Mesenchymal stem cell (in vitro differentiated cells and primary cell): ENCODE measurements at regions not wholly inside any gene's neighbourhood (a gene's known extent, or its start where the extent isn't known, plus 50 kb on each side); places are given as distances from the start of the nearest gene placed in this dataset.
A peak's percentile ranks its signal among the peaks of the same experiment; 100 is the strongest.
"Not testable (repeated sequence)": the region's sequence is repeated elsewhere in the genome, so short reads cannot be mapped to it uniquely, and the experiment has no call there.

Experiments
- DNase-seq: peaks from one replicate; pipeline ENCODE4 v3.0.0-alpha.2; 2013
- H2AFZ ChIP-seq: one replicate; pipeline ENCODE4 v1.6.1; 2013; ENCODE audit warnings: low read depth, mild to moderate bottlenecking, control low read depth, inconsistent platforms, low read length, moderate library complexity
- H2AK5ac ChIP-seq: 2 replicates; pipeline ENCODE4 v1.6.1; 2013; ENCODE audit warnings: low read length, moderate library complexity, mild to moderate bottlenecking, inconsistent platforms; ENCODE audit not compliant: severe bottlenecking
- H2BK120ac ChIP-seq: one replicate; pipeline ENCODE4 v1.6.1; 2013; ENCODE audit warnings: low read depth, mild to moderate bottlenecking, inconsistent platforms, low read length, moderate library complexity
- H2BK12ac ChIP-seq, 2 experiments: one replicate each; pipeline ENCODE4 v1.6.1; 2013; ENCODE audit warnings: inconsistent platforms in 2 of 2, low read length in 2 of 2, mild to moderate bottlenecking in 2 of 2, moderate library complexity in 2 of 2, control low read depth in 1 of 2
- H2BK15ac ChIP-seq: one replicate; pipeline ENCODE4 v1.6.1; 2013; ENCODE audit warnings: mild to moderate bottlenecking, low read depth, inconsistent platforms; ENCODE audit not compliant: poor library complexity, severe bottlenecking
- H2BK5ac ChIP-seq: 2 replicates; pipeline ENCODE4 v1.6.1; 2013; ENCODE audit warnings: low read depth, mild to moderate bottlenecking, low read length, control low read depth, inconsistent platforms; ENCODE audit not compliant: poor library complexity, severe bottlenecking
- H3K14ac ChIP-seq, 2 experiments: one replicate each; pipeline ENCODE4 v1.6.1; 2013; ENCODE audit warnings: inconsistent platforms in 2 of 2, low read length in 2 of 2, control low read depth in 1 of 2, mild to moderate bottlenecking in 1 of 2, moderate library complexity in 1 of 2
- H3K18ac ChIP-seq, 2 experiments: one replicate each; pipeline ENCODE4 v1.6.1; 2013; ENCODE audit warnings: inconsistent platforms in 2 of 2, low read length in 2 of 2, control low read depth in 1 of 2, low read depth in 1 of 2, mild to moderate bottlenecking in 1 of 2
- H3K23ac ChIP-seq, 2 experiments: one replicate each; pipeline ENCODE4 v1.6.1; 2013; ENCODE audit warnings: inconsistent platforms in 2 of 2, low read length in 2 of 2, mild to moderate bottlenecking in 2 of 2, moderate library complexity in 2 of 2, control low read depth in 1 of 2
- H3K27ac ChIP-seq: 2 replicates; pipeline ENCODE4 v1.5.1; 2013; ENCODE audit warnings: mild to moderate bottlenecking, moderate library complexity, low read length, control low read depth, inconsistent platforms; ENCODE audit not compliant: poor library complexity, severe bottlenecking
- H3K27me3 ChIP-seq, 2 experiments: 2 replicates each; pipeline versions ENCODE4 v1.6.1 to v1.7.0; 2013; ENCODE audit warnings: low read length in 2 of 2, mild to moderate bottlenecking in 2 of 2, moderate library complexity in 2 of 2, control low read depth in 1 of 2, inconsistent platforms in 1 of 2; ENCODE audit not compliant: control insufficient read depth in 1 of 2, insufficient read depth in 1 of 2
- H3K36me3 ChIP-seq, 2 experiments: 2 replicates each; pipeline versions ENCODE4 v1.6.1 to v1.7.0; 2013; ENCODE audit warnings: low read length in 2 of 2, control low read depth in 1 of 2, inconsistent platforms in 1 of 2, low read depth in 1 of 2, mild to moderate bottlenecking in 1 of 2; ENCODE audit not compliant: insufficient read depth in 2 of 2, control insufficient read depth in 1 of 2
- H3K4ac ChIP-seq, 2 experiments: one replicate each; pipeline ENCODE4 v1.6.1; 2013; ENCODE audit warnings: inconsistent platforms in 2 of 2, low read length in 2 of 2, mild to moderate bottlenecking in 2 of 2, moderate library complexity in 2 of 2, control low read depth in 1 of 2, low read depth in 1 of 2
- H3K4me1 ChIP-seq: 2 replicates; pipeline ENCODE4 v1.6.1; 2013; ENCODE audit warnings: low read depth, low read length, control low read depth; ENCODE audit not compliant: control insufficient read depth, insufficient read depth
- H3K4me2 ChIP-seq: 2 replicates; pipeline ENCODE4 v1.6.1; 2013; ENCODE audit warnings: low read length, mild to moderate bottlenecking, inconsistent platforms; ENCODE audit not compliant: poor library complexity, severe bottlenecking
- H3K4me3 ChIP-seq, 2 experiments: 2 replicates each; pipeline versions ENCODE4 v1.5.1 to v1.7.0; 2013; ENCODE audit warnings: low read length in 2 of 2, mild to moderate bottlenecking in 2 of 2, control low read depth in 1 of 2, low read depth in 1 of 2; ENCODE audit not compliant: insufficient read depth in 1 of 2
- H3K79me1 ChIP-seq: replicated peaks from 2 replicates; pipeline ENCODE4 v1.6.1; 2013; ENCODE audit warnings: mild to moderate bottlenecking, control low read depth, low read length, inconsistent platforms; ENCODE audit not compliant: poor library complexity, severe bottlenecking
- H3K9ac ChIP-seq: 2 replicates; pipeline ENCODE4 v1.7.0; 2013; ENCODE audit warnings: mild to moderate bottlenecking, low read length, moderate library complexity
- H3K9me3 ChIP-seq: 2 replicates; pipeline ENCODE4 v1.7.0; 2013; ENCODE audit warnings: mild to moderate bottlenecking, low read length; ENCODE audit not compliant: control insufficient read depth
- H4K8ac ChIP-seq: one replicate; pipeline ENCODE4 v1.6.1; 2013; ENCODE audit warnings: inconsistent platforms, mild to moderate bottlenecking, low read length, moderate library complexity
- H4K91ac ChIP-seq: one replicate; pipeline ENCODE4 v1.6.1; 2013; ENCODE audit warnings: mild to moderate bottlenecking, low read length, inconsistent platforms
- WGBS: methylation state at CpG from one replicate; pipeline ENCODE4 v1.1.7; 2013; ENCODE audit warnings: mixed read lengths; 5-methylcytosine and 5-hydroxymethylcytosine counted together

GRCh38 chr4:55281118-55281683, 64.8 kb upstream of the SRD5A3 start:
- H2BK12ac ChIP-seq, H2BK120ac ChIP-seq, H2AK5ac ChIP-seq, H4K8ac ChIP-seq, H3K23ac ChIP-seq, H3K27me3 ChIP-seq, H3K27ac ChIP-seq, H3K4me3 ChIP-seq, H3K79me1 ChIP-seq, H3K4me2 ChIP-seq, DNase-seq, H3K4ac ChIP-seq, H3K36me3 ChIP-seq, H2BK5ac ChIP-seq, H2AFZ ChIP-seq, H2BK15ac ChIP-seq, H3K4me1 ChIP-seq, H3K9ac ChIP-seq, H3K14ac ChIP-seq, H3K18ac ChIP-seq, H4K91ac ChIP-seq: not testable (repeated sequence)
- H3K9me3 ChIP-seq = peaks cover 51% of the 10 kb centered on the region
- WGBS = 75% methylated on average over 11 of the region's 11 CpGs

GRCh38 chr4:55284331-55284730, 61.7 kb upstream of the SRD5A3 start:
- no peaks in the 10 kb centered on the region for H3K79me1 ChIP-seq
- H3K4ac ChIP-seq = no peak overlapping the region
- no peak overlapping the region for H3K23ac ChIP-seq
- H3K4me2 ChIP-seq = no peak overlapping the region
- H2BK5ac ChIP-seq = no peak overlapping the region
- H3K27ac ChIP-seq = no peak overlapping the region
- H4K8ac ChIP-seq = no peak overlapping the region
- H3K14ac ChIP-seq = no peak overlapping the region
- DNase-seq = no peak
- no peaks in the 10 kb centered on the region for H3K36me3 ChIP-seq
- no peak overlapping the region for H3K18ac ChIP-seq
- no peak overlapping the region for H2AFZ ChIP-seq
- no peak overlapping the region for H2BK120ac ChIP-seq
- no peak overlapping the region for H3K9ac ChIP-seq
- no peaks in the 10 kb centered on the region for H3K27me3 ChIP-seq
- 100% methylated on average over 1 of the region's 1 CpG for WGBS
- H2AK5ac ChIP-seq = no peak overlapping the region
- H3K4me3 ChIP-seq = no peak overlapping the region
- H4K91ac ChIP-seq = no peak overlapping the region
- H3K4me1 ChIP-seq = no peaks in the 10 kb centered on the region
- H3K9me3 ChIP-seq = peaks cover 47% of the 10 kb centered on the region
- no peak overlapping the region for H2BK12ac ChIP-seq
- H2BK15ac ChIP-seq = no peak overlapping the region

GRCh38 chr4:55291227-55291640, 54.8 kb upstream of the SRD5A3 start:
- no peak overlapping the region for H2BK15ac ChIP-seq
- no peak overlapping the region for H3K4me3 ChIP-seq
- no peak overlapping the region for H4K91ac ChIP-seq
- WGBS = 41% methylated on average over 3 of the region's 3 CpGs
- H4K8ac ChIP-seq = no peak overlapping the region
- no peak overlapping the region for H3K4ac ChIP-seq
- no peak overlapping the region for H2BK12ac ChIP-seq
- H3K79me1 ChIP-seq = no peaks in the 10 kb centered on the region
- H3K27ac ChIP-seq = no peak overlapping the region
- no peak overlapping the region for H2BK120ac ChIP-seq
- peaks cover 0 to 2% of the 10 kb centered on the region in 2 experiments for H3K27me3 ChIP-seq
- no peak overlapping the region for H3K18ac ChIP-seq
- H2BK5ac ChIP-seq = no peak overlapping the region
- H3K14ac ChIP-seq = no peak overlapping the region
- H2AK5ac ChIP-seq = no peak overlapping the region
- no peaks in the 10 kb centered on the region for H3K4me1 ChIP-seq
- DNase-seq = peak; percentile 2
- no peaks in the 10 kb centered on the region for H3K36me3 ChIP-seq
- H2AFZ ChIP-seq = no peak overlapping the region
- no peak overlapping the region for H3K23ac ChIP-seq
- peaks cover 2% of the 10 kb centered on the region for H3K9me3 ChIP-seq
- no peak overlapping the region for H3K4me2 ChIP-seq
- H3K9ac ChIP-seq = no peak overlapping the region

GRCh38 chr4:55296096-55296495, 49.9 kb upstream of the SRD5A3 start:
- H3K18ac ChIP-seq = no peak overlapping the region
- no peaks in the 10 kb centered on the region for H3K79me1 ChIP-seq
- H2BK15ac ChIP-seq = no peak overlapping the region
- H3K4me3 ChIP-seq = no peak overlapping the region
- H3K27ac ChIP-seq = no peak overlapping the region
- H3K36me3 ChIP-seq = no peaks in the 10 kb centered on the region
- no peak for DNase-seq
- H3K9me3 ChIP-seq = no peaks in the 10 kb centered on the region
- H4K8ac ChIP-seq = no peak overlapping the region
- H3K4me2 ChIP-seq = no peak overlapping the region
- H2BK12ac ChIP-seq = no peak overlapping the region
- no peak overlapping the region for H2BK120ac ChIP-seq
- no peak overlapping the region for H3K4ac ChIP-seq
- H4K91ac ChIP-seq = no peak overlapping the region
- no peak overlapping the region for H2AFZ ChIP-seq
- no peak overlapping the region for H3K14ac ChIP-seq
- no peak overlapping the region for H2BK5ac ChIP-seq
- H3K27me3 ChIP-seq = peaks cover 0 to 2% of the 10 kb centered on the region in 2 experiments
- H3K4me1 ChIP-seq = peaks cover 2% of the 10 kb centered on the region
- 95% methylated on average over 4 of the region's 4 CpGs for WGBS
- no peak overlapping the region for H3K23ac ChIP-seq
- H2AK5ac ChIP-seq = no peak overlapping the region
- H3K9ac ChIP-seq = no peak overlapping the region
